H1 (cell line): ENCODE measurements at regions not wholly inside any gene's neighbourhood (a gene's known extent, or its start where the extent isn't known, plus 50 kb on each side); places are given as distances from the start of the nearest gene placed in this dataset.
A peak's percentile ranks its signal among the peaks of the same experiment; 100 is the strongest.

Experiments
- CTCF ChIA-PET: fragments of 300-600 bp; sonication (Branson Sonifier 250); formaldehyde crosslinking; loops from one replicate; lab custom pipeline; 2021; ENCODE audit not compliant: partially characterized antibody; lab: Charles Lee
- POLR2A ChIA-PET: fragments of 300-600 bp; sonication (Branson Sonifier 250); formaldehyde crosslinking; loops from one replicate; lab custom pipeline; 2021; ENCODE audit warnings: inconsistent platforms; ENCODE audit not compliant: partially characterized antibody; lab: Charles Lee
- DNase-seq, 2 experiments: peaks; one replicate each; pipeline versions ENCODE4 v3.0.0 to v3.0.0-alpha.2; 2010 to 2022; ENCODE audit warnings: low spot score in 2 of 2, low read depth in 1 of 2, mixed read lengths in 1 of 2
- FAIRE-seq: peaks from 2 replicates; lab custom pipeline; 2011; peaks lifted over from hg19 to GRCh38; lab: Jason Lieb, UNC
- H2AFZ ChIP-seq: 2 replicates; pipeline ENCODE4 v1.8.1; 2012; ENCODE audit warnings: low read length, inconsistent platforms
- H2AK5ac ChIP-seq: 2 replicates; pipeline ENCODE4 v1.6.1; 2013; ENCODE audit warnings: low read depth, low read length
- H2BK120ac ChIP-seq: replicated peaks from 2 replicates; pipeline ENCODE3; 2013; ENCODE audit warnings: low read depth, low read length, inconsistent platforms
- H2BK12ac ChIP-seq: 2 replicates; pipeline ENCODE4 v1.6.1; 2013; ENCODE audit warnings: low read depth, low read length
- H2BK15ac ChIP-seq: 2 replicates; pipeline ENCODE4 v1.6.1; 2013; ENCODE audit warnings: low read length
- H2BK20ac ChIP-seq: 2 replicates; pipeline ENCODE4 v1.6.1; 2013; ENCODE audit warnings: low read length
- H2BK5ac ChIP-seq: 2 replicates; pipeline ENCODE4 v1.6.1; 2013; ENCODE audit warnings: low read depth, low read length
- H3K14ac ChIP-seq: 2 replicates; pipeline ENCODE4 v1.6.1; 2013; ENCODE audit warnings: inconsistent platforms; ENCODE audit not compliant: insufficient read length
- H3K18ac ChIP-seq: 2 replicates; pipeline ENCODE4 v1.6.1; 2013; ENCODE audit warnings: low read length; ENCODE audit errors: extremely low read depth
- H3K23ac ChIP-seq: 2 replicates; pipeline ENCODE4 v1.6.1; 2013; ENCODE audit warnings: inconsistent platforms; ENCODE audit not compliant: insufficient read length
- H3K23me2 ChIP-seq: 2 replicates; pipeline ENCODE4 v1.6.1; 2013; ENCODE audit warnings: low read depth, low read length
- H3K27ac ChIP-seq: 2 replicates; pipeline ENCODE4 v1.6.1; 2011; ENCODE audit warnings: low read depth, low read length, inconsistent platforms
- H3K27me3 ChIP-seq, 4 experiments: replicated peaks in 1 of 4; 1 replicate in 1 of 4; 2 replicates in 3 of 4; pipeline versions ENCODE4 v1.6.1 to v1.8.1; 2011 to 2013; ENCODE audit warnings: low read length in 3 of 4, mild to moderate bottlenecking in 3 of 4, inconsistent platforms in 2 of 4, mixed read lengths in 2 of 4, moderate library complexity in 1 of 4; ENCODE audit not compliant: control insufficient read depth in 3 of 4, insufficient read depth in 3 of 4; ENCODE audit errors: extremely low read depth in 1 of 4
- H3K36me3 ChIP-seq, 4 experiments: 2 replicates each; pipeline versions ENCODE4 v1.6.1 to v1.8.1; 2011 to 2013; ENCODE audit warnings: mild to moderate bottlenecking in 4 of 4, low read length in 3 of 4, moderate library complexity in 2 of 4, control low read depth in 1 of 4, inconsistent platforms in 1 of 4; ENCODE audit not compliant: insufficient read depth in 4 of 4, control insufficient read depth in 2 of 4
- H3K4ac ChIP-seq: replicated peaks from 2 replicates; pipeline ENCODE3; 2013; ENCODE audit warnings: low read length, low read depth, mixed read lengths, inconsistent platforms; ENCODE audit not compliant: insufficient read length
- H3K4me1 ChIP-seq, 4 experiments: replicated peaks in 1 of 4; 1 replicate in 1 of 4; 2 replicates in 3 of 4; pipeline versions ENCODE4 v1.6.1 to v1.8.1; 2011 to 2013; ENCODE audit warnings: low read length in 3 of 4, inconsistent platforms in 2 of 4, mixed read lengths in 1 of 4; ENCODE audit not compliant: insufficient read depth in 4 of 4, control insufficient read depth in 3 of 4
- H3K4me2 ChIP-seq, 2 experiments: 2 replicates each; pipeline versions ENCODE4 v1.6.1 to v1.8.1; 2011 to 2013; ENCODE audit warnings: low read depth in 2 of 2, low read length in 2 of 2, control low read depth in 1 of 2, inconsistent platforms in 1 of 2, mild to moderate bottlenecking in 1 of 2; ENCODE audit not compliant: insufficient read depth in 1 of 2
- H3K4me3 ChIP-seq, 4 experiments: fragments of 200-600, 300-600 bp in 1 of 4; sonication (generic), shearing (Covaris generic), sonication (Bioruptor Twin) in 1 of 4; 2 replicates each; pipeline versions ENCODE4 v1.5.1 to v1.8.1; 2011 to 2016; ENCODE audit warnings: low read length in 4 of 4, low read depth in 3 of 4, control low read depth in 2 of 4, inconsistent platforms in 2 of 4, mild to moderate bottlenecking in 2 of 4, mixed read lengths in 1 of 4, moderate library complexity in 1 of 4; ENCODE audit not compliant: insufficient read depth in 2 of 4; ENCODE audit errors: extremely low read depth in 1 of 4
- H3K56ac ChIP-seq: replicated peaks from 2 replicates; pipeline ENCODE3; 2013; ENCODE audit warnings: low read depth, mild to moderate bottlenecking, mixed read lengths, low read length, inconsistent platforms; ENCODE audit not compliant: insufficient read length
- H3K79me1 ChIP-seq: 2 replicates; pipeline ENCODE4 v1.6.1; 2013; ENCODE audit warnings: low read depth, low read length, control low read depth
- H3K79me2 ChIP-seq, 2 experiments: 2 replicates each; pipeline versions ENCODE4 v1.6.1 to v1.8.1; 2012 to 2013; ENCODE audit warnings: low read length in 2 of 2, mild to moderate bottlenecking in 2 of 2, inconsistent platforms in 1 of 2; ENCODE audit not compliant: insufficient read depth in 2 of 2, control insufficient read depth in 1 of 2
- H3K9ac ChIP-seq, 4 experiments: replicated peaks in 1 of 4; 1 replicate in 1 of 4; 2 replicates in 3 of 4; pipeline versions ENCODE4 v1.6.1 to v1.8.1; 2011 to 2013; ENCODE audit warnings: low read depth in 3 of 4, low read length in 3 of 4, control low read depth in 2 of 4, mild to moderate bottlenecking in 2 of 4, moderate library complexity in 2 of 4, inconsistent platforms in 1 of 4; ENCODE audit errors: extremely low read depth in 1 of 4
- H3K9me3 ChIP-seq, 2 experiments: 2 replicates each; pipeline versions ENCODE4 v1.6.1 to v1.8.1; 2012 to 2013; ENCODE audit warnings: mild to moderate bottlenecking in 2 of 2, moderate library complexity in 2 of 2, control low read depth in 1 of 2, inconsistent platforms in 1 of 2, low read depth in 1 of 2, low read length in 1 of 2, mixed read lengths in 1 of 2; ENCODE audit not compliant: insufficient read depth in 2 of 2
- H4K20me1 ChIP-seq, 2 experiments: replicated peaks in 1 of 2; 2 replicates each; pipeline versions ENCODE3 to v1.8.1; 2011 to 2013; ENCODE audit warnings: inconsistent platforms in 2 of 2, low read length in 2 of 2, mild to moderate bottlenecking in 1 of 2; ENCODE audit not compliant: insufficient read depth in 2 of 2, control insufficient read depth in 1 of 2
- H4K5ac ChIP-seq: 2 replicates; pipeline ENCODE4 v1.6.1; 2013; ENCODE audit warnings: low read length, low read depth, mixed read lengths, inconsistent platforms; ENCODE audit not compliant: insufficient read length
- H4K8ac ChIP-seq: 2 replicates; pipeline ENCODE4 v1.8.0; 2013; ENCODE audit warnings: mild to moderate bottlenecking, moderate library complexity, low read length, inconsistent platforms; ENCODE audit not compliant: insufficient read depth; ENCODE audit errors: extremely low read depth
- H4K91ac ChIP-seq: replicated peaks from 2 replicates; pipeline ENCODE3; 2013; ENCODE audit warnings: low read length, mixed read lengths, inconsistent platforms; ENCODE audit not compliant: insufficient read length
- BACH1 ChIP-seq: IDR thresholded peaks from 2 replicates; pipeline ENCODE4 v1.6.1; 2012; ENCODE audit warnings: low read length, improper control_type of control experiment
- CBX8 ChIP-seq: fragments of 300-800, 300-1000 bp; sonication (generic); IDR thresholded peaks from 2 replicates; pipeline ENCODE4 v1.7.1; 2016; ENCODE audit warnings: low read depth, low read length, borderline replicate concordance
- EZH2 ChIP-seq: fragments of 200-600 bp; sonication (generic); IDR thresholded peaks from 2 replicates; pipeline ENCODE4 v1.7.1; 2012; ENCODE audit warnings: low read depth, mild to moderate bottlenecking, moderate library complexity, low read length, inconsistent platforms; ENCODE audit not compliant: severe bottlenecking
- KDM5A ChIP-seq: fragments of 200-600 bp; IDR thresholded peaks from 2 replicates; pipeline ENCODE4 v1.7.1; 2012; ENCODE audit warnings: mild to moderate bottlenecking, low read length, inconsistent platforms, mixed read lengths
- NANOG ChIP-seq: IDR thresholded peaks from 2 replicates; pipeline ENCODE4 v1.6.1; 2011; ENCODE audit warnings: low read length, low read depth, mild to moderate bottlenecking, inconsistent platforms; ENCODE audit not compliant: insufficient read depth, poor library complexity, severe bottlenecking
- NRF1 ChIP-seq: IDR thresholded peaks from 2 replicates; pipeline ENCODE4 v1.6.1; 2011; ENCODE audit warnings: mild to moderate bottlenecking, low read depth, low read length, improper control_type of control experiment
- PHF8 ChIP-seq: fragments of 200-600 bp; sonication (generic); conservative IDR thresholded peaks from 2 replicates; pipeline ENCODE4 v1.7.1; 2012; ENCODE audit warnings: low read depth, mild to moderate bottlenecking, inconsistent platforms, low read length, moderate library complexity
- TAF7 ChIP-seq: optimal IDR thresholded peaks from 2 replicates; pipeline ENCODE3; 2011; ENCODE audit warnings: low read depth, mild to moderate bottlenecking, inconsistent platforms, low read length, moderate library complexity, borderline replicate concordance
- TBP ChIP-seq: IDR thresholded peaks from 2 replicates; pipeline ENCODE4 v1.6.1; 2011; ENCODE audit warnings: low read depth, low read length, improper control_type of control experiment
- USF2 ChIP-seq: IDR thresholded peaks from 2 replicates; pipeline ENCODE4 v1.6.1; 2011; ENCODE audit warnings: low read length, improper control_type of control experiment
- WGBS, 2 experiments: shearing (Covaris generic) in 1 of 2; methylation state at CpG; one replicate each; pipeline versions ENCODE4 v1.1.6 to v1.1.7; 2013 to 2015; ENCODE audit warnings: low lambda C conversion rate in 2 of 2, mixed read lengths in 2 of 2, inconsistent platforms in 1 of 2, low coverage in 1 of 2, missing lambda C conversion rate in 1 of 2; ENCODE audit not compliant: insufficient replicate concordance in 2 of 2, insufficient coverage in 1 of 2, insufficient read length in 1 of 2; ENCODE audit errors: extremely low coverage in 1 of 2, missing lambda C conversion rate in 1 of 2; 5-methylcytosine and 5-hydroxymethylcytosine counted together

GRCh38 chr2:226176283-226176984 is 623.2 kb downstream of the IRS1 start:
- 0 out of 4 replicates have a peak, but pooled peaks cover 0 to 4% of the 10 kb centered on the region in 2 experiments for H3K9me3 ChIP-seq
- H4K20me1 ChIP-seq, result no peaks in the 10 kb centered on the region
- no peak overlapping the region for H2AK5ac ChIP-seq
- H3K4me3 ChIP-seq, result no peak overlapping the region
- H3K79me1 ChIP-seq, result no peaks in the 10 kb centered on the region
- no peaks in the 10 kb centered on the region for H3K79me2 ChIP-seq
- H3K56ac ChIP-seq, result no peak overlapping the region
- H3K18ac ChIP-seq, result no peak overlapping the region
- H2AFZ ChIP-seq, result peak overlapping the region; percentile 81; the same call in 1 of the 2 replicates
- H4K8ac ChIP-seq, result no peak overlapping the region
- no peak overlapping the region for H2BK12ac ChIP-seq
- no peak overlapping the region for H3K4ac ChIP-seq
- DNase-seq, result no peak
- H2BK15ac ChIP-seq, result 0 out of 2 replicates have a peak overlapping the region, but pooled peaks have one; percentile 54
- H3K4me2 ChIP-seq, result no peak overlapping the region
- no peak overlapping the region for H3K14ac ChIP-seq
- TF ChIP-seq KDM5A, result no peak
- no peak for TF ChIP-seq TBP
- no peak for TF ChIP-seq NANOG
- TF ChIP-seq CBX8, result no peak
- TF ChIP-seq BACH1, result no peak
- TF ChIP-seq EZH2, result no peak
- TF ChIP-seq USF2, result no peak
- no peak for TF ChIP-seq TAF7
- no peak for TF ChIP-seq NRF1
- TF ChIP-seq PHF8, result no peak
- H3K27ac ChIP-seq, result no peak overlapping the region
- ChIA-PET POLR2A (no interaction called here), CTCF (no interaction called here)
- 0 out of 7 replicates have a peak, but pooled peaks cover 0 to 3% (median 0%) of the 10 kb centered on the region in 4 experiments for H3K4me1 ChIP-seq
- H3K23ac ChIP-seq, result no peak overlapping the region
- no peak overlapping the region for H4K5ac ChIP-seq
- no peak overlapping the region for H3K9ac ChIP-seq
- no peak overlapping the region for H2BK120ac ChIP-seq
- H3K36me3 ChIP-seq, result no peaks in the 10 kb centered on the region
- H3K23me2 ChIP-seq, result no peaks in the 10 kb centered on the region
- WGBS, 2 experiments, result 92% methylated on average over 3 of the region's 3 CpGs; no CpG with 5 or more reads in 1 of the 2 experiments
- H4K91ac ChIP-seq, result no peak overlapping the region
- FAIRE-seq, result no peak
- 0 out of 2 replicates have a peak overlapping the region, but pooled peaks have one; percentile 23 for H2BK20ac ChIP-seq
- no peaks in the 10 kb centered on the region for H3K27me3 ChIP-seq
- H2BK5ac ChIP-seq, result peak overlapping the region; percentile 30; the same call in 1 of the 2 replicates
